Endothelial cell of umbilical vein (primary cell): ENCODE measurements at regions not wholly inside any gene's neighbourhood (a gene's known extent, or its start where the extent isn't known, plus 50 kb on each side); places are given as distances from the start of the nearest gene placed in this dataset.

Experiments used
- POLR2A ChIP-seq: IDR thresholded peaks from 2 replicates; pipeline ENCODE4 v1.6.1; 2012; ENCODE audit warnings: low read depth, mild to moderate bottlenecking, control low read depth, low read length
- TF ChIP-seq, protein P1 (sequence below), 2 donors: IDR thresholded peaks; 1 replicate in 1 of 2; 2 replicates in 1 of 2; pipeline ENCODE4 v1.5.1; 2011; ENCODE audit warnings: low read length in 2 of 2, mild to moderate bottlenecking in 2 of 2, moderate library complexity in 2 of 2, control low read depth in 1 of 2, inconsistent platforms in 1 of 2, low read depth in 1 of 2; ENCODE audit not compliant: insufficient read depth in 1 of 2; ENCODE audit errors: extremely low read depth in 1 of 2

DNA sequence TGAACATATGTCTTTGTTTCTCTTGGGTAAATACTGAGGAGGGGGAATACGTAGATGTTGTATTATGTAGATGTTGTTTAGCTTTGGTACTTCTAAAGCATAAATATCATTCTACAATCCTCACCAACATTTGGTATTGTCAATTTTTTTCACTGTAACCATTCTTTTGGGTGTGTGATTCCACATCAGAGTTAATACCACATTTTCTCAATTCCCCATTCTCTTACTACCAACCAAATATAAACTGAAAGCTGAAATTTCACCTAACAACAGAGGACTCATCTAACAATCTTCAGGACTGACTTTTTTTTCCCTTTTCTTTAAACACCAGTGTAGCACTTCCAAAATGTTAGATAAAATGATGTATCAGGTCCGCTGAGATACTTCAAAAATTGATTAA, 120.7 kb upstream of the RIOK3 start:
- TF ChIP-seq, protein P1, sequence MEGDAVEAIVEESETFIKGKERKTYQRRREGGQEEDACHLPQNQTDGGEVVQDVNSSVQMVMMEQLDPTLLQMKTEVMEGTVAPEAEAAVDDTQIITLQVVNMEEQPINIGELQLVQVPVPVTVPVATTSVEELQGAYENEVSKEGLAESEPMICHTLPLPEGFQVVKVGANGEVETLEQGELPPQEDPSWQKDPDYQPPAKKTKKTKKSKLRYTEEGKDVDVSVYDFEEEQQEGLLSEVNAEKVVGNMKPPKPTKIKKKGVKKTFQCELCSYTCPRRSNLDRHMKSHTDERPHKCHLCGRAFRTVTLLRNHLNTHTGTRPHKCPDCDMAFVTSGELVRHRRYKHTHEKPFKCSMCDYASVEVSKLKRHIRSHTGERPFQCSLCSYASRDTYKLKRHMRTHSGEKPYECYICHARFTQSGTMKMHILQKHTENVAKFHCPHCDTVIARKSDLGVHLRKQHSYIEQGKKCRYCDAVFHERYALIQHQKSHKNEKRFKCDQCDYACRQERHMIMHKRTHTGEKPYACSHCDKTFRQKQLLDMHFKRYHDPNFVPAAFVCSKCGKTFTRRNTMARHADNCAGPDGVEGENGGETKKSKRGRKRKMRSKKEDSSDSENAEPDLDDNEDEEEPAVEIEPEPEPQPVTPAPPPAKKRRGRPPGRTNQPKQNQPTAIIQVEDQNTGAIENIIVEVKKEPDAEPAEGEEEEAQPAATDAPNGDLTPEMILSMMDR (IDR thresholded peaks at IDR 0.05; ENCODE audit: extremely low read depth in 1 of 2, insufficient read depth in 1 of 2, low read depth in 1 of 2, low read length in 2 of 2): no peak
- TF ChIP-seq POLR2A: no peak
